ENCODE measurements at regions not wholly inside any gene's neighbourhood (a gene's known extent, or its start where the extent isn't known, plus 50 kb on each side); places are given as distances from the start of the nearest gene placed in this dataset.

- intact Hi-C loops (cut with micrococcal nuclease): no loop called here
- no peak overlapping the region for H3K4me3 Mint-ChIP-seq
- Histone ChIP-seq H3K4me3 (ENCODE audit: control extremely low read depth in 1 of 5, extremely low read depth in 1 of 5, insufficient read depth in 1 of 5, low read depth in 2 of 5, low read length in 4 of 5) (no peak overlapping the region), H3K36me3 (replicated peaks in 1 of 2; ENCODE audit: control extremely low read depth in 1 of 2, control insufficient read depth in 1 of 2, extremely low read depth in 1 of 2, insufficient read depth in 2 of 2, low read length in 1 of 2) (no peaks in the 10 kb centered on the region), H4K20me1 (ENCODE audit: control insufficient read depth, insufficient read depth, low read length, poor library complexity, severe bottlenecking) (no peaks in the 10 kb centered on the region), H3K4me2 (replicated peaks; ENCODE audit: low read depth, low read length, poor library complexity, severe bottlenecking) (no peak overlapping the region), H2AFZ (ENCODE audit: insufficient read depth, low read depth, low read length, poor library complexity, severe bottlenecking) (no peak overlapping the region), H3K27ac (ENCODE audit: low read length in 2 of 2) (no peak overlapping the region), H3K9me3 (ENCODE audit: control extremely low read depth in 1 of 3, control insufficient read depth in 2 of 3, insufficient read depth in 1 of 3, low read length in 2 of 3) (no peaks in the 10 kb centered on the region), H3K4me1 (ENCODE audit: control insufficient read depth in 2 of 2, insufficient read depth in 2 of 2, low read length in 2 of 2) (no peaks in the 10 kb centered on the region), H3K79me2 (ENCODE audit: control insufficient read depth, insufficient read depth, low read length) (no peaks in the 10 kb centered on the region), H3K9ac (ENCODE audit: low read length) (no peak overlapping the region), H3K27me3 (replicated peaks in 1 of 4; ENCODE audit: control extremely low read depth in 1 of 4, control insufficient read depth in 3 of 4, insufficient read depth in 4 of 4, low read length in 3 of 4) (no peaks in the 10 kb centered on the region)
- POLR2A ChIA-PET: no interaction called here
- no peak for DNase-seq
- H3K9me3 Mint-ChIP-seq (ENCODE audit: insufficient read depth): no peaks in the 10 kb centered on the region
- CTCF ChIA-PET: no interaction called here
- H3K27ac Mint-ChIP-seq: no peak overlapping the region
- H3K4me1 Mint-ChIP-seq: peaks cover 2% of the 10 kb centered on the region
- no peak for TF ChIP-seq CTCF (IDR thresholded peaks at IDR 0.05)
- TF ChIP-seq EZH2 (IDR thresholded peaks at IDR 0.05; ENCODE audit: borderline replicate concordance, insufficient read depth, low read depth, low read length, poor library complexity, severe bottlenecking): no peak
- no peak for ATAC-seq (ENCODE audit: low read depth)
- 86% methylated on average over 1 of the region's 1 CpG for WGBS (ENCODE audit: insufficient coverage)
- no peaks in the 10 kb centered on the region for H3K27me3 Mint-ChIP-seq
Observed at GRCh38 chr13:21852043-21852442, 181.2 kb downstream of the FGF9 start.

GRCh38 chr13:21853779-21854178 lies 182.9 kb downstream of the FGF9 start:
- POLR2A ChIA-PET: no interaction called here
- 60% methylated on average over 1 of the region's 1 CpG for WGBS (ENCODE audit: insufficient coverage)
- intact Hi-C loops (cut with micrococcal nuclease): no loop called here

More at GRCh38 chr13:21853779-21854178, 182.9 kb downstream of the FGF9 start:
- Histone ChIP-seq H4K20me1 (ENCODE audit: control insufficient read depth, insufficient read depth, low read length, poor library complexity, severe bottlenecking) (no peaks in the 10 kb centered on the region), H3K9me3 (ENCODE audit: control extremely low read depth in 1 of 3, control insufficient read depth in 2 of 3, insufficient read depth in 1 of 3, low read length in 2 of 3) (no peaks in the 10 kb centered on the region), H3K9ac (ENCODE audit: low read length) (no peak overlapping the region), H3K27me3 (replicated peaks in 1 of 4; ENCODE audit: control extremely low read depth in 1 of 4, control insufficient read depth in 3 of 4, insufficient read depth in 4 of 4, low read length in 3 of 4) (no peaks in the 10 kb centered on the region), H3K4me1 (ENCODE audit: control insufficient read depth in 2 of 2, insufficient read depth in 2 of 2, low read length in 2 of 2) (no peaks in the 10 kb centered on the region), H3K27ac (ENCODE audit: low read length in 2 of 2) (no peak overlapping the region), H3K4me3 (ENCODE audit: control extremely low read depth in 1 of 5, extremely low read depth in 1 of 5, insufficient read depth in 1 of 5, low read depth in 2 of 5, low read length in 4 of 5) (no peak overlapping the region), H3K4me2 (replicated peaks; ENCODE audit: low read depth, low read length, poor library complexity, severe bottlenecking) (no peak overlapping the region), H3K36me3 (replicated peaks in 1 of 2; ENCODE audit: control extremely low read depth in 1 of 2, control insufficient read depth in 1 of 2, extremely low read depth in 1 of 2, insufficient read depth in 2 of 2, low read length in 1 of 2) (no peaks in the 10 kb centered on the region), H2AFZ (ENCODE audit: insufficient read depth, low read depth, low read length, poor library complexity, severe bottlenecking) (no peak overlapping the region), H3K79me2 (ENCODE audit: control insufficient read depth, insufficient read depth, low read length) (no peaks in the 10 kb centered on the region)
- ATAC-seq (ENCODE audit: low read depth) (no peak), DNase-seq (no peak)
- H3K27ac Mint-ChIP-seq: no peak overlapping the region
- CTCF ChIA-PET: interaction anchor here (1.0 to 1.1 kb wide), 2 partner anchors 8 to 51 kb away, joined by 3 to 4 read pairs; no protein-coding TSS in a partner anchor
- H3K4me3 Mint-ChIP-seq: no peak overlapping the region
- peaks cover 2% of the 10 kb centered on the region for H3K4me1 Mint-ChIP-seq
- H3K27me3 Mint-ChIP-seq: no peaks in the 10 kb centered on the region
- no peaks in the 10 kb centered on the region for H3K9me3 Mint-ChIP-seq (ENCODE audit: insufficient read depth)
- TF ChIP-seq EZH2 (IDR thresholded peaks at IDR 0.05; ENCODE audit: borderline replicate concordance, insufficient read depth, low read depth, low read length, poor library complexity, severe bottlenecking): no peak

Measured in B cell (primary cell).